NCI-H146 treated with DMSO at 0.1 percent for 48 hours (cell line): ENCODE measurements at regions not wholly inside any gene's neighbourhood (a gene's known extent, or its start where the extent isn't known, plus 50 kb on each side); places are given as distances from the start of the nearest gene placed in this dataset.

Experiments used
- DNase-seq: peaks from one replicate; lab custom pipeline; 2025; ENCODE audit not compliant: unreplicated experiment; lab: John Stamatoyannopoulos, UW

DNA sequence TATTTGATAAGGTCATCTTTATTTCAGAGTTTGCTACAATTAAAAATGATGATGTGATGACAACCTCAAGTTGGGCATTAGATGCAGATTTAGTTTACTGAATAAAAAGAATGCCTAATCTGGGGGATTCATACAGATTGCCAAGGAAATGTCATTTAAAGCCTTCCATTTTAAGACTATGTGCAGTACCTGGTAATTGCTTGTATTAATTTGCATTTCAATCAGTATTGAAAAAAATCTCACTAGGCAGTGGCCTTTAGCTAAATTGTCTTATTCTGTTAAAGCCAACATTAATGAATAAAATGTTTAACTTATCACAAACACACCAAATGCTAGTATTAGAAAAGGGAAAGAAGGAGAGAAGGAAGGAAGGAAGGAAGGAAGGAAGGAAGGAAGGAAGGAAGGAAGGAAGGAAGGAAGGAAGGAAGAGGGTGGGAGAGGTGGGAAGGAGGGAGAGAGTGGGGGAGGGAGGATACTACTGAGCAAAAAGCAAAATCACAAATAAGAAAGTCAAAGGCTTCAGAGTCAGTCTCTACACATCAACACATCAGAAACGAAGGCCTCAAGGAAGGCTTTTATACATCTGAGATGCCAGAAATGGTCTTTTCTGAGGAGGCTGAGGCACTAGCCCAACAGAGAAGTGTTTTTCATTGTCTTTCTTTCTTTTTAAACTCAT is 271.1 kb upstream of the CLEC14A start:
- DNase-seq: no peak

DNA sequence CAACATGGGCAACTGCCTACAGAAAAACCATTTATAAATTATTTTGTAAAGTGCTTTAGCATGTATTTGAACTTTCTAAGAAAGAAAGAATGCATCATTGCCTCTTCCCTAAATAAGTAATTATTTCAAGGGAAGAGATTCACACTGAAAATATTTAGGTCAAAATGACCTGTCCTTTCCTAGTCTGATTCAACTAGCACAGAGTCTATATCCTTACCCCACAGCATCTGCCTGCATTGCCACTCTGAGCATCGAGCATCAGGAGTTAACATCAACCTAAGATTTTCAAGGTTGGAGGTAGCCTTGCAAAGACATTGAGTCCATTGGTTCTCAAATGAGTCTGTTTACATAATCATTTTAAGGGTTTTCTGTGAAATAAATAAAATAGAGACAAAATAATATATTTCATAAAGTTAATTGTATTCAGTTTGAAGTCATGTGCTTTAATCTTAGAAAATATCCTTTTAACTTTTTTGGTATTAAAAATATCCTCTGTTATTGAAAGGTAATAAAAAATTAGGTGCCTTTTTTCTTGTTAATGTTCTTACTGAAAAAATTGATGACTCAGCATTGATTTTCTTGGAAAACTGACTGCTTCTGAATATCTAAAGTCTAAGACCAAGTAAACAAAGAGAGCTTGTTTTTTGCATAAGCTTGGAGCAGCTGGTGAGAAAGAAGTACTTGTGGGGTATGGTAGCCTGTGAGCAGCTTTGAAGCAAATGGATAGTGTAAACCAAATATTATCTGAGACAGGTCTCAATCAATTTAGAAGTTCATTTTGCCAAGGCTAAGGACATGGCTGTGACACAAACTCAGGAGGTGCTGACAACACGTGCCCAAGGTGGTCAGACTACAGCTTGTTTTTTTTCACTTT is 269.0 kb upstream of the CLEC14A start:
- no peak for DNase-seq

DNA sequence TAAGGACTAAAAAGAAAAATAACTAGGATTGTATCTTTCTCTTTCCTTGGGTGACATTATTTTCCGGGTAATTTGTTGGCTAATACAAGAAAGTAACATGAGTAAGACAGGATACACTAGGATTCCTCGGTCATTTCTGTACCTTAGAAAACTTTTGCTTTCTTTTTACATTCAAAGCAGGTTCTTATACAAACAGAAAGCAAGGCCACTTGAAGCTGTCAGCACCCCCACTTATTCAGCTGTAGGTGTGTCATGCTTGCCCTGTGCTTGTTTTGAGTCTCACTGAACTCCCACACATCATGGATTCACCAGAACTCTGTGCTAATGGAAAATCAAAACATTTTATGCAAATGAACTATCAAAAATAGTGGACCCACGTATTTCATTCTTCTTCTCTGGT is 266.8 kb upstream of the CLEC14A start:
- no peak for DNase-seq

DNA sequence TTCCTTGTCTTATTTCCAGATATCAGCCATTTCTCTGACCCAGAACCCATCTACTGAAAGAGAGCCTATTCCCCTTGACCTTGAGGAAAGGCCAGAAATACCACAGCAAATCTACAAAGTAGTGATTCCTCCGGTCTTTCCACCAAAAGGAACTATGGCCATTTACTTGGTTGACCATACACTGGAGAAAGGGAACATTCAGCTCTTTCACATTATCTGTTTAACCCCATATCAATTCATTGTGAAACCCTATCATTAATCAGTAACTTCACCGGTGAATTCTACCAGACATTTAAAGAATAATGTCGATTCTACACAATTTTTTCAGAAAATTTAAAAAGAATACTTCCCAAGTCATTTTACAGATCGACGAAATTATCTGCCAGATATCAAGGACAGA is 265.7 kb upstream of the CLEC14A start:
- DNase-seq: no peak

DNA sequence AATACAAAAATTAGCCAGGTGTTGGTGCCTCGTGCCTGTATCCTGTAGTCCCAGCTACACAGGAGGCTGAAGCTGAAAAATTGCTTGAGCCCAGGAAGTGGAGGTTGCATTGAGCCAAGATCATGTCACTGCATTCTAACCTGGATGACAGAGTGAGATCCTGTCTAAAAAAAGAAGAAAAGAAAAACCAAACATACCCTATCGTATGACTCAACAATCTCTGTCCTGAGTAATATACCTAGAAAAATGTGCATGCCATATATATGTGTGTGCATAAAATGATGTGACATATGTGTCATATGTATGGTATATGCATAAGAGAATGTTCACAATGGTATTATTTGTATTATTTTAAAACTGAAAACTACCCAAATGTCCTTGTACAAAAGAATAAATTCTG is 261.5 kb upstream of the CLEC14A start:
- DNase-seq: no peak

DNA sequence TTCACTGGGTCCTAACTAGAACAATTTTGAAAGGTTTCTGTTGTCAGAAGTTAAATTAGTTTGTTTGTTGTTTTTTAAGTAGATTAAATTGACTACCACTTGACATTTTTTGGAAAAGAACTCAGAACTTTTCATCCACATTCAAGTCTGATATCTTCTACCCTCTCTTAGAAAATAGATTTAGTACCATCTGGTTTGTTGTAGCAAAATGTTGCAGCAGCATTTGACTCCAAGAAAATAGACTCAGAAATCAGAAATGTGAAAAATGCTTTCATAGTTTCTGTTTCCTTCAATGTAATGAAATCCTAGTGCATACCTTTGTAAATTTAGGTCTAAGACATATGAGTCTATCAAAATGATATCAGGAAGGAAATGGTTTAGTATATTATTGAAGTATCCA is 256.3 kb upstream of the CLEC14A start:
- DNase-seq: no peak

DNA sequence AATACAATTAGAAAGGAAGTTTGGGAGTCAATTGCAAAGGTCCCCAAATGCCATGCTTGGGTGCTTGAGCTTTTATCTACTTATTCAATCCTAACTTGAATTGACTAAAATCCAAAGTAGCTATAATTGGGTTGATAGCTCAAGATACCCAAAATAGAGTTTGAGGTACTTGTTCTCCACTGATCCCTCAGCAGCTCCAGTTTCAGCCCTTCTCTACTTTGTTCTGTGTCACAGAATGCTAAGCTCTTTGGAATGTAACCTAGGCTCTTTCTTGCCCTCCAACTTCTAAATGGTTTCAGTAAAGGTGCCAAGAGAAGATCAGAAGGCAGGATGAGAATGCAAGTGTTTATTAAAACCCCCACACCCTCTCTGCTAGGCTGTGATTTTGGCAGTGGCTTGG is 251.4 kb upstream of the CLEC14A start:
- DNase-seq: no peak

DNA sequence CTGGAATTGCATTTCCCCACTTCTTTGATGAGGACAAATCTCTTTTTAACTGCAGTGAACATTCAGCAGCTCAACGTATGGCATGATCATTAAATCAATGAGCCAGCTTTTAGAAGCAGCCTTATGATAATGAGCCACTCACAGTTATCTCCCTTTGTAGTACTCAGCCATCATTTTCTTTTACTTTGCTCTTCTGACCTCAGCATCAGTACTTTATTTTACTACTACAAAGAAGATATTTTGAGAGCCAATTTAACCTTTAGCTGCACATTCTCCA is 250.0 kb upstream of the CLEC14A start:
- DNase-seq: no peak

DNA sequence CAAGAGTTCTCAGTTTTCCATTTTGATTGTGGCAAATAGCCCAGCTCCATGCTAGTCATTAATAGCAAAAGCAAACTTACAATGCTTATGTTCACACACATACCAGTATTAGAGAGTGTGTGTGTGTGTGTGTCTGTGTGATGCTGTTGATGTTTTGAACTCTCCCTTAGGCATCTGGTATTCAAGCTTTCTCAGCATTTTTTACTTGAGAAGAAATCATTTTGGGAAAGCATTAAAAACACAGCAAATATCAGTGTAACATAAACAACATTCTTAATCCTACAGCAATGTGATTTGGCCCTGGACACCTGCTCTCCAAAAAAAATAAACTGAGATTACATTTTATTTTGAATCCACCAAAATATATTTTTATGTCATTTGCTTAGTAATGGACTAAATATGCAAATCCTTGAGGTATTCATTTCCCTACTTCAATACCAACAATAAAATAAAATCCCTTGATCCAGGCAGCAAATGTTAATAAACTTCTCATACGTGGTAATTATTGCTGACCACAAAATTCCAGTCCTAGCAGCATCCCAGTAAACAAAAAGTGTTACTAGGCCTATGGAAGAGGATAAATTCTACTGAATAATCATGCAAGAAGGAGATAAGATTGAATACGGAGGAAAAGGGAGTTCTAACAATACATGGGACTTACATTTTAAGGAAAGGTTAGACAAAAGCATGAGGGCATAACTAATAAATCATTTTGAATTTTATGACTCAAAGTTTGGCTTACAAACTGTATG is 249.5 kb upstream of the CLEC14A start:
- no peak for DNase-seq

DNA sequence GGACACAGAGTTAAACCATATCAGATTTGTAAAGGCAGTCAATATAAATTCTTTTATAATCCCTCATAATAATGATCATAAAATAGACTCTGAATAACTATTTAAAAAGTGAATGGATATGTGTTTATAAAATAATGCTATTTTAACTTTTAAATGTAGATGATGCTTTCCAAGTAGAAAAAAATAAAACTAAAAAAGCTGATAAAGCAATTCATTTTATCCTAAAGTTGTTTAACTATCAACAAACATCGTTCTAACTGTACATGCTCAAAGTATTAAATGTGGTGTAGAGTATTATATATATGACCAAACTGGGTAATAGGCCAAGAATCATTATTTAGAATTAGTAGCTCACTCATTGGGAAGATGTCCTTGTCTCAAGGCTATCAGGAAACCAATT is 248.3 kb upstream of the CLEC14A start:
- DNase-seq: no peak

DNA sequence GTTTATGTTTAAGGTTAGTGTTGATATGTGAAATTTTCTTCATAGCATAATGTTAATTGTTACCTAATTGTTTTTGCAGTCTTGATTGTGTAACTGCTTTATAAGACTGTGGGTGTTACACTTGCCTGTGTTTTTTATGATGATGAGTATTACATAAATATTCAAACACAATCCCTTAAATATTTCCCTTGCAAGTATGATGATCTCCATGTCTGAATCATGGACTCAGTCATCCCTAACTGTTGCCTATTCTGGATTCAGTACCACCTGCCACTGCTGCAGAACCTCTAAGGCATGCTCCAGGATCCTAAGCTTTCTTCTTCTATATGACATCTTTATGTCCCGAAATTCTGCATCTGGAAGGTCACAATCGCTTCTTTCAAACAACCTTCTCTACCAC is 246.3 kb upstream of the CLEC14A start:
- DNase-seq: no peak

DNA sequence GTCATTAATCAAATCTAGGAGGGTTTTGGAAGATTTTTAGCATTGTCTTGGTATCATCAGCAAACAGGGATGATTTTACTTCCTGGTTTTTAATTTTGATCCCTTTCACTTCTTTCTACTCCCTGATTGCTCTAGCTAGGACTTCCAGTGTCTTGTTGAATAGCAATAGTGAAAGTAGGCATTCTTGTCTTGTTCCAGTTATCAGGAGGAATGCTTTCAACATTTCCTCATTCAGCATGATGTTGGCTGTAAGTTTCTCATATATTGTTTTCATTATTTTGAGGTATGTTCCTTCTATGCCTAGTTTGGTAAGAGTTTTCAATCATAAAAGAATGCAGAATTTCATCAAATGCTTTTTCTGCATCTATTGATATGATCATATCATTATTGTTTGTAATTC is 244.2 kb upstream of the CLEC14A start:
- DNase-seq: no peak

DNA sequence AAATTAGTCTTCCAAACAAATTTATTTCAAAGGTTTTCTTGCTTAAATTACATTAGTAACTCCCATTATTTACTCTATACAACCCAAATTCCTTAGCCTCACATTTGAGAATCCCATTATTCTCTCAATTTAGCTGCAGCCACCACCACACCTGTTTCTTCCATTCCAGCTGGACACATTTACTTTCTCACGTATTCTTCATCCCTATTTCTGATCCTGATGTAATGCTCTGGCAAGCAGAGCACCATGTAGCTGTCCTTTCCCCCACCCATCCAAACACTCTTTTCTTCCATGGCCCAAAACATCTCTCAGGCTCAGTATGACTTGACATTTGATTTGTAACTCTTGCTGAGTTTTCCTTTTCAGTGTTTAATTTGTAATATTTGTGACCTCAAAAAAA is 240.2 kb upstream of the CLEC14A start:
- DNase-seq: no peak

DNA sequence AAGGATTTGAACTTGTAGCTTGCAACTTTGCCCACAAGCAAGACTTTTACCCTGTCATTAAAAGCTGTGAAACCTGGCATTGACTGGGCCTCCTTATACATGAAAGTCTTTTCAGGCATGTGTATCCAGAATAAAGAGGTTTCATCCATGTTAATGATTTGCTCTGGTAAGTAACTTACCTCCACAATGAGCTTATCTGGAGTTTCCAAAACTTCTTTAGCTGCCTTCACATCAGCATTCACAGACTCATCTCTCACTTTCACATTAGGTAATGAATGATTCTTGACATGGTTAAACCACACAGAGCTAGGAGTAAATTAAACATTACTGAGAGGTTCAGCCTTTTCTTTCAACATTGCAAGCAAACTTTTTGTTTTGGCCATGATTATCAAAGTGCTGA is 234.4 kb upstream of the CLEC14A start:
- DNase-seq: no peak

DNA sequence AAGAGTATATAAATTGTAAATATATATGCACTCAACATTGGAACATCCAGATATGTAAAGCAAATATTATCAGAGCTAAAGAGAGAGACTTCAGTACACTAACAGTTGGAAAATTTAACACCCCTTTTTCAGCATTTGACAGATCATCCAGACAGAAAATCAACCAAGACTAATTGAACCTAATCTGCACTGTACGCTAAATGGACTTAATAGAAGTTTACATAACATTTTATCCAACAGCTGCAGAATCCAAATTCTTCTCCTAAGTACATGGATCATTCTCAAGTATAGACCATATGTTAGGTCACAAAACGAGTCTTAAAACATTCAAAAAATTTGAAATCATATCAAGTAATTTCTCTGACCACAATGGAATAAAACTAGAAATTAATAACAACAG is 229.1 kb upstream of the CLEC14A start:
- DNase-seq: no peak

DNA sequence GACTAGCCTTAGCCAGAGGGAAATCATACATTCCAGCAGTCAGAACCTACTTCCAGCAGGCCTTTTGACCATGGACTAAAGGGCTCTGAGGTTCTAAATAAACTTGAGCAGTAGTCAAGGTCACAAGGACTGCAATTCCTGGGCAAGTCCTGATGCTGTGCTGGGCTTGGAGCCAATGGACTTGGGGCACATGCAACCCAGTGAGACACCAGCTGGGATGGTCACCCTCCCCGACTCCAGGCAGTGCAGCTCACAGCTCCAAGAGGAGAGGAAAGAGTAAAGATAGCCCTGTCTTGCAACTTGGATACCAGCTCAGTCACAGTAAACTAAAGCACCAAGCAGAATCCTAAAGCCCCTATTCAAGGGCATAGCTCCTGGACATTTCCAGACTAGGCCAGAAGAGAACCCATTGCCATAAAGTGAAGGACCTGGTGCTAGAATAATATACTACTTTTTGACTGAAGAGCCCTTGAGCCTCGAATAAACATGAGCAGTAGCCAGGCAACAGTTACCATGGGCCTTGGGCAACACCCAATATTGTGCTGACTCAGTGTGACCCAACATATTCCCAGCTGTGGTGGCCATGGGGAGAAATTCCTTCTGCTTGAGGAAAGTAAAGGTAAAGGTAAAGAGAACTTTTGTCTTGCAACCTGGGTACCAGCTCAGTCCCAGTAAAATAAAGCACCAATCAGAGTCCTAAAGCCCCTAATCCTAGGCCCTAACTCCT is 226.2 kb upstream of the CLEC14A start:
- DNase-seq: no peak

DNA sequence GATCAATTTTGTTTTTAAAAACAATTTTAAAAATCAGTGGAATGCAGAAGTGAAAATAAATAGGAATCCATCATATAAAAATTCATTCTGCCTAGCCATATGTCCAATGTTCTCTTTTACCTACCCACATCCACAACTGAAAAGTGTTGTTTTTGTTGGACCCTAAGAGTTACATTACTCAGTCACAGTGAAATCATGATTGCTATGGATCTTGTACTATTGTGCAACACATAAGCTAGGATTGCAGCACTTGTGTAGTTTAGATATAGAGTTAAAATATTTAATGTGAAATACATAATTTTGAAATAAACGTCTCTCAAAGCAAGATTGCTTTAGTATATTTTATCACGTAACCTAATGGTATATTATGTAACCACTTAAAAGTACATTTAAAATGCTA is 213.3 kb upstream of the CLEC14A start:
- no peak for DNase-seq

DNA sequence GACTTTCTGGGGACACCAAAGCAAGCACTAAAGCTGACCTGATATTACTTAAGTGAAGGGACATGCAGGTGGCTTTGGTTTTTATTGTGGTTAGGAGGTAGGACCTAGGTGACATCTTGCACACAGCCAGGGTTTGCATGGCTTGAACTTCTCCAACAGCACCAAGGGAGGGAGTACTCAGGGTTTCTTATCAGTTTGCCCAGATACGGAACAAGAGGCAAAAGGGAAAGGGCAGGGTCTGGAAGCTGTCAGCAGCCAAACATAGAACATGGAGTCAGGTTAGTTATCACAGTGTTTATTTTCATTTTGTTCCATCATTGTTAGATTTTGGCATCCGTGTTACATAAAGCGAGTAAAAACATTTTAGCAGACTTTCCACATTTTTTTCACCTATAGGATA is 186.3 kb upstream of the CLEC14A start:
- no peak for DNase-seq

DNA sequence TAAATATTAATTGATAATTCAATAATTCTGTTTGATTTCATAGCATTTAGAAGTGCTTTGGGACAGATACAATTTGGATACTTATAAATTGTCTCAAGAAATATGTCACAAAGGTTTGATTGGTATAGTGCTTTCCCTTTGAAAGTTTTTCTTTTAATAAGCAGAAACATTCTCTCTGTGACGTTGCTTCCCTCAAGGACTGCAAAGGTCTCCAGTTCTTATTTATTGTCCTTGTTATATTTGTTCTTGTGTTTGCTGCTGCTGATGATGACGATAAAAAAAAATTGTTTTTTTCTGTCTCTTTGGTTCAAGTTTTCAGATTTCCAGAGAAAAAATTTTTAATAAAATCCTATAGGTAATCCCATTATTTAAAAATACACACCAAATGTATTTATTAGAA is 176.3 kb upstream of the CLEC14A start:
- DNase-seq: no peak

DNA sequence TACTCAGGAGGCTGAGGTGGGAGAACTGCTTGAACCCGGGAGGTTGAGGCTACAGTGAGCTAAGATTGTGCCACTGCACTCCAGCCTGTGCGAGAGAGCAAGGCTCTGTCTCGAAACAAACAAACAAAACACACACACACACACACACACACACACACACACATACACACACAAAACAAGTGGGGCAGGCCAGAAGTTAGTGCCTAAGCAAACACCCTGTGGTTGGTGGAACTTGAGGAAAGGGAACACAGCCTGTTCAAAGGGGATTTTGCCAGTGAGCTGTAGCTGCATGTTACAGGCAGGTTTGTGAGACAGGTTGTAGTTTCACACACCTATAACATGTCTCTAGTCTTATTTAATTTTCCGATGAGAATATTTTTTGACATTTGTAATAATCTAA is 175.3 kb upstream of the CLEC14A start:
- DNase-seq: no peak

DNA sequence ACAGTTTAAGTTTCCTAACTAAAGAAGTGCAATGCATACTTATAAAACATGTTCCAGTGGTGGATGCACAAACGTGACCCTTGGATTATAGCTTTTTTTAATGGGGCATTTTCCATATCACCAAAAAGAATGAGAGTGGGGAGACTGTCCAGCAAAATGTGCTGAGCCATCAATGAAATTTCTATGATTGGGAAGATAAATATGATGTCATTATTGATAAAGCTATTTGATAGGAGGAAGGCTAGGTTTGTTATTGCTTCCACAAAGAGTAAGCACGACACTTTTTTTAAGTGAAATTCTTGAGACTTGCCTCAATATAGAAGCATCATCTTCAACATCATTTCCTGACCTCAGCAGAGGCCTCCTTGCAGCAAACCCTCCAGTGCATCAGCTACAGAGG is 174.6 kb upstream of the CLEC14A start:
- DNase-seq: no peak
